H9 (cell line): ENCODE measurements at regions not wholly inside any gene's neighbourhood (a gene's known extent, or its start where the extent isn't known, plus 50 kb on each side); places are given as distances from the start of the nearest gene placed in this dataset.

Experiments used
- DNase-seq: peaks from one replicate; pipeline ENCODE4 v3.0.0-alpha.2; 2017
- H2AFZ ChIP-seq: one replicate; pipeline ENCODE4 v1.6.1; 2013; ENCODE audit warnings: mild to moderate bottlenecking, low read length, control low read depth, moderate library complexity
- H2AK5ac ChIP-seq: 2 replicates; pipeline ENCODE4 v1.6.1; 2013; ENCODE audit warnings: low read length, control low read depth, mixed read lengths; ENCODE audit not compliant: insufficient read length
- H2BK120ac ChIP-seq: one replicate; pipeline ENCODE4 v1.6.1; 2013; ENCODE audit warnings: low read depth, mild to moderate bottlenecking, low read length, control low read depth, inconsistent platforms; ENCODE audit not compliant: poor library complexity, severe bottlenecking
- H2BK12ac ChIP-seq: 2 replicates; pipeline ENCODE4 v1.6.1; 2013; ENCODE audit warnings: low read length, control low read depth, mixed read lengths, low read depth; ENCODE audit not compliant: insufficient read length
- H2BK15ac ChIP-seq: 2 replicates; pipeline ENCODE4 v1.6.1; 2013; ENCODE audit warnings: low read depth, low read length, control low read depth
- H2BK20ac ChIP-seq: one replicate; pipeline ENCODE4 v1.6.1; 2013; ENCODE audit warnings: low read depth, mild to moderate bottlenecking, low read length, control low read depth, inconsistent platforms; ENCODE audit not compliant: poor library complexity, severe bottlenecking
- H2BK5ac ChIP-seq: 2 replicates; pipeline ENCODE4 v1.6.1; 2013; ENCODE audit warnings: low read length, control low read depth, mixed read lengths; ENCODE audit not compliant: insufficient read length
- H3K14ac ChIP-seq: 2 replicates; pipeline ENCODE4 v1.6.1; 2013; ENCODE audit warnings: low read length, control low read depth; ENCODE audit not compliant: insufficient read depth
- H3K18ac ChIP-seq: 2 replicates; pipeline ENCODE4 v1.6.1; 2013; ENCODE audit warnings: low read depth, mild to moderate bottlenecking, mixed read lengths, low read length, control low read depth; ENCODE audit not compliant: insufficient read length
- H3K23ac ChIP-seq: 2 replicates; pipeline ENCODE4 v1.6.1; 2013; ENCODE audit warnings: low read length, control low read depth, mixed read lengths, low read depth; ENCODE audit not compliant: insufficient read length
- H3K23me2 ChIP-seq: 2 replicates; pipeline ENCODE4 v1.6.1; 2013; ENCODE audit warnings: low read depth, mild to moderate bottlenecking, mixed read lengths, low read length, control low read depth; ENCODE audit not compliant: insufficient read length, poor library complexity, severe bottlenecking
- H3K27ac ChIP-seq: 2 replicates; pipeline ENCODE4 v1.5.1; 2013; ENCODE audit warnings: low read length, control low read depth, mixed read lengths, low read depth; ENCODE audit not compliant: insufficient read length
- H3K27me3 ChIP-seq: 2 replicates; pipeline ENCODE4 v1.6.1; 2013; ENCODE audit warnings: low read length, control low read depth, inconsistent platforms; ENCODE audit not compliant: insufficient read depth
- H3K4ac ChIP-seq: 2 replicates; pipeline ENCODE4 v1.6.1; 2013; ENCODE audit warnings: low read depth, mild to moderate bottlenecking, control low read depth, inconsistent platforms, low read length, moderate library complexity
- H3K4me1 ChIP-seq: 2 replicates; pipeline ENCODE4 v1.6.1; 2013; ENCODE audit warnings: low read length, control low read depth, inconsistent platforms; ENCODE audit not compliant: insufficient read depth
- H3K4me2 ChIP-seq: 2 replicates; pipeline ENCODE4 v1.6.1; 2013; ENCODE audit warnings: low read length, control low read depth, mixed read lengths; ENCODE audit not compliant: insufficient read length, insufficient read depth
- H3K56ac ChIP-seq: 2 replicates; pipeline ENCODE4 v1.6.1; 2013; ENCODE audit warnings: low read depth, mild to moderate bottlenecking, mixed read lengths, low read length, control low read depth; ENCODE audit not compliant: insufficient read length
- H3K79me1 ChIP-seq: 2 replicates; pipeline ENCODE4 v1.6.1; 2013; ENCODE audit warnings: low read depth, mild to moderate bottlenecking, moderate library complexity, low read length, control low read depth, inconsistent platforms; ENCODE audit not compliant: insufficient read depth, poor library complexity, severe bottlenecking
- H3K79me2 ChIP-seq: 2 replicates; pipeline ENCODE4 v1.6.1; 2013; ENCODE audit warnings: low read length, control low read depth, inconsistent platforms; ENCODE audit not compliant: insufficient read depth
- H3K9ac ChIP-seq: 2 replicates; pipeline ENCODE4 v1.6.1; 2013; ENCODE audit warnings: low read length, control low read depth, mixed read lengths; ENCODE audit not compliant: insufficient read length; ENCODE audit errors: extremely low read depth
- H3K9me3 ChIP-seq: one replicate; pipeline ENCODE4 v1.6.1; 2013; ENCODE audit warnings: low read depth, low read length, inconsistent platforms; ENCODE audit not compliant: control insufficient read depth
- H3T11ph ChIP-seq: one replicate; pipeline ENCODE4 v1.6.1; 2013; ENCODE audit warnings: mild to moderate bottlenecking, low read length, control low read depth, inconsistent platforms
- H4K20me1 ChIP-seq: one replicate; pipeline ENCODE4 v1.6.1; 2013; ENCODE audit not compliant: control insufficient read depth, insufficient read length, insufficient read depth
- H4K5ac ChIP-seq: 2 replicates; pipeline ENCODE4 v1.6.1; 2013; ENCODE audit warnings: low read depth, mild to moderate bottlenecking, mixed read lengths, low read length, control low read depth; ENCODE audit not compliant: insufficient read length
- H4K8ac ChIP-seq: replicated peaks from 2 replicates; pipeline ENCODE4 v1.6.1; 2013; ENCODE audit warnings: low read length, control low read depth, mixed read lengths, low read depth; ENCODE audit not compliant: insufficient read length
- H4K91ac ChIP-seq: 2 replicates; pipeline ENCODE4 v1.6.1; 2013; ENCODE audit warnings: low read depth, mild to moderate bottlenecking, moderate library complexity, mixed read lengths, low read length, control low read depth; ENCODE audit not compliant: insufficient read length
- H3K27ac Mint-ChIP-seq, 3 experiments: 2 replicates in 2 of 3; 3 replicates in 1 of 3; pipeline ENCODE4 v1.8.0; 2020 to 2021; ENCODE audit warnings: mixed read lengths in 3 of 3, mild to moderate bottlenecking in 1 of 3, moderate library complexity in 1 of 3
- H3K27me3 Mint-ChIP-seq: 2 replicates; pipeline ENCODE4 v1.8.0; 2021; ENCODE audit warnings: low read depth, mild to moderate bottlenecking, moderate library complexity, mixed read lengths
- H3K36me3 Mint-ChIP-seq, 3 experiments: 2 replicates in 2 of 3; 3 replicates in 1 of 3; pipeline ENCODE4 v1.8.0; 2020 to 2021; ENCODE audit warnings: low read depth in 3 of 3, mixed read lengths in 3 of 3; ENCODE audit not compliant: insufficient read depth in 1 of 3
- H3K4me1 Mint-ChIP-seq, 2 experiments: 2 replicates each; pipeline ENCODE4 v1.8.0; 2020; ENCODE audit warnings: mixed read lengths in 2 of 2
- H3K4me3 Mint-ChIP-seq, 2 experiments: 2 replicates in 1 of 2; 3 replicates in 1 of 2; pipeline ENCODE4 v1.8.0; 2020 to 2021; ENCODE audit warnings: mild to moderate bottlenecking in 2 of 2, mixed read lengths in 2 of 2, moderate library complexity in 1 of 2
- H3K9me3 Mint-ChIP-seq, 2 experiments: 2 replicates in 1 of 2; 3 replicates in 1 of 2; pipeline ENCODE4 v1.8.0; 2020; ENCODE audit warnings: mild to moderate bottlenecking in 2 of 2, mixed read lengths in 2 of 2, moderate library complexity in 1 of 2
- WGBS: extraction: QIAGEN DNeasy Blood & Tissue Kit; methylation state at CpG from one replicate; pipeline ENCODE4 v1.1.7; 2013; ENCODE audit warnings: missing lambda C conversion rate, low lambda C conversion rate, mixed read lengths; ENCODE audit not compliant: insufficient read length; ENCODE audit errors: extremely low coverage; 5-methylcytosine and 5-hydroxymethylcytosine counted together
- TF ChIP-seq, protein P1 (sequence below): fragments of 200-600 bp; sonication (generic); conservative IDR thresholded peaks from 3 replicates; pipeline ENCODE4 v1.8.0; 2021; ENCODE audit warnings: antibody characterized with exemption, mild to moderate bottlenecking

- H3K27ac Mint-ChIP-seq = no peak overlapping the region
- H3K27me3 ChIP-seq = no peaks in the 10 kb centered on the region
Observed at GRCh38 chr6:148186916-148187315, 155.7 kb upstream of the SASH1 start.

More at GRCh38 chr6:148186916-148187315, 155.7 kb upstream of the SASH1 start:
- Histone ChIP-seq H4K91ac (no peak overlapping the region), H2AK5ac (no peak overlapping the region), H3K23ac (no peak overlapping the region), H3K4me1 (no peaks in the 10 kb centered on the region), H2AFZ (no peak overlapping the region), H4K20me1 (no peaks in the 10 kb centered on the region), H2BK20ac (no peak overlapping the region), H3K14ac (no peak overlapping the region), H3K9ac (no peak overlapping the region), H3K9me3 (no peaks in the 10 kb centered on the region), H3T11ph (no peak overlapping the region), H3K23me2 (no peaks in the 10 kb centered on the region), H2BK12ac (no peak overlapping the region), H4K8ac (no peak overlapping the region), H2BK5ac (no peak overlapping the region), H3K18ac (no peak overlapping the region), H3K4ac (no peak overlapping the region), H2BK120ac (no peak overlapping the region), H3K79me1 (no peaks in the 10 kb centered on the region), H3K4me2 (no peak overlapping the region), H3K79me2 (no peaks in the 10 kb centered on the region), H3K27ac (no peak overlapping the region), H2BK15ac (no peak overlapping the region), H3K56ac (no peak overlapping the region), H4K5ac (no peak overlapping the region)
- DNase-seq = no peak
- H3K4me3 Mint-ChIP-seq = no peak overlapping the region
- TF ChIP-seq, protein P1, sequence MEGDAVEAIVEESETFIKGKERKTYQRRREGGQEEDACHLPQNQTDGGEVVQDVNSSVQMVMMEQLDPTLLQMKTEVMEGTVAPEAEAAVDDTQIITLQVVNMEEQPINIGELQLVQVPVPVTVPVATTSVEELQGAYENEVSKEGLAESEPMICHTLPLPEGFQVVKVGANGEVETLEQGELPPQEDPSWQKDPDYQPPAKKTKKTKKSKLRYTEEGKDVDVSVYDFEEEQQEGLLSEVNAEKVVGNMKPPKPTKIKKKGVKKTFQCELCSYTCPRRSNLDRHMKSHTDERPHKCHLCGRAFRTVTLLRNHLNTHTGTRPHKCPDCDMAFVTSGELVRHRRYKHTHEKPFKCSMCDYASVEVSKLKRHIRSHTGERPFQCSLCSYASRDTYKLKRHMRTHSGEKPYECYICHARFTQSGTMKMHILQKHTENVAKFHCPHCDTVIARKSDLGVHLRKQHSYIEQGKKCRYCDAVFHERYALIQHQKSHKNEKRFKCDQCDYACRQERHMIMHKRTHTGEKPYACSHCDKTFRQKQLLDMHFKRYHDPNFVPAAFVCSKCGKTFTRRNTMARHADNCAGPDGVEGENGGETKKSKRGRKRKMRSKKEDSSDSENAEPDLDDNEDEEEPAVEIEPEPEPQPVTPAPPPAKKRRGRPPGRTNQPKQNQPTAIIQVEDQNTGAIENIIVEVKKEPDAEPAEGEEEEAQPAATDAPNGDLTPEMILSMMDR = no peak
- peaks cover 3% of the 10 kb centered on the region in 2 experiments; a peak in 1 of 4 replicates for H3K4me1 Mint-ChIP-seq
- no CpG with 5 or more reads among the region's 5 CpGs for WGBS
- H3K36me3 Mint-ChIP-seq = no peaks in the 10 kb centered on the region
- no peaks in the 10 kb centered on the region for H3K27me3 Mint-ChIP-seq
- no peaks in the 10 kb centered on the region for H3K9me3 Mint-ChIP-seq
